ENCODE measurements at regions not wholly inside any gene's neighbourhood (a gene's known extent, or its start where the extent isn't known, plus 50 kb on each side); places are given as distances from the start of the nearest gene placed in this dataset.

DNA sequence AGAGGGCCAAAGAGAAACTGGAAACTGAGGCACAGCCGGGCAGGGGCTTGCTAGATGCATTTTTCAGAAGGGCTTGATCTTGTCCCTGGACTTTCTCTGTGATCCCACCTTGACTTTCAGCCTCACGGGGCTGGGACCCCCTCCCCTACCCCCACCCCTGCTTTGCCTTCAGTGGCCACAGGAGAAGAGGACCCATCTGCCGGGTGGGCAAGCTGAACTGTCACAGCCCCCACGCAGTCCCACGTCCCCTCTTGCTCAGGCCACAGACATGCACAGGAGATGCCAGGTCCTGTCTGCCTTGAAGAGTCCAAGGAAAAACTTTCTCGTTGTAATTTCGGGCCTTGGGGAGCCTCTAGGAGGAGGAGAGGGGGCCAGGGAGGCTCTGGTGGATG lies 158.9 kb downstream of the KIF26A start:
- TF ChIP-seq, protein P1, sequence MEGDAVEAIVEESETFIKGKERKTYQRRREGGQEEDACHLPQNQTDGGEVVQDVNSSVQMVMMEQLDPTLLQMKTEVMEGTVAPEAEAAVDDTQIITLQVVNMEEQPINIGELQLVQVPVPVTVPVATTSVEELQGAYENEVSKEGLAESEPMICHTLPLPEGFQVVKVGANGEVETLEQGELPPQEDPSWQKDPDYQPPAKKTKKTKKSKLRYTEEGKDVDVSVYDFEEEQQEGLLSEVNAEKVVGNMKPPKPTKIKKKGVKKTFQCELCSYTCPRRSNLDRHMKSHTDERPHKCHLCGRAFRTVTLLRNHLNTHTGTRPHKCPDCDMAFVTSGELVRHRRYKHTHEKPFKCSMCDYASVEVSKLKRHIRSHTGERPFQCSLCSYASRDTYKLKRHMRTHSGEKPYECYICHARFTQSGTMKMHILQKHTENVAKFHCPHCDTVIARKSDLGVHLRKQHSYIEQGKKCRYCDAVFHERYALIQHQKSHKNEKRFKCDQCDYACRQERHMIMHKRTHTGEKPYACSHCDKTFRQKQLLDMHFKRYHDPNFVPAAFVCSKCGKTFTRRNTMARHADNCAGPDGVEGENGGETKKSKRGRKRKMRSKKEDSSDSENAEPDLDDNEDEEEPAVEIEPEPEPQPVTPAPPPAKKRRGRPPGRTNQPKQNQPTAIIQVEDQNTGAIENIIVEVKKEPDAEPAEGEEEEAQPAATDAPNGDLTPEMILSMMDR (IDR thresholded peaks at IDR 0.05) = no peak

DNA sequence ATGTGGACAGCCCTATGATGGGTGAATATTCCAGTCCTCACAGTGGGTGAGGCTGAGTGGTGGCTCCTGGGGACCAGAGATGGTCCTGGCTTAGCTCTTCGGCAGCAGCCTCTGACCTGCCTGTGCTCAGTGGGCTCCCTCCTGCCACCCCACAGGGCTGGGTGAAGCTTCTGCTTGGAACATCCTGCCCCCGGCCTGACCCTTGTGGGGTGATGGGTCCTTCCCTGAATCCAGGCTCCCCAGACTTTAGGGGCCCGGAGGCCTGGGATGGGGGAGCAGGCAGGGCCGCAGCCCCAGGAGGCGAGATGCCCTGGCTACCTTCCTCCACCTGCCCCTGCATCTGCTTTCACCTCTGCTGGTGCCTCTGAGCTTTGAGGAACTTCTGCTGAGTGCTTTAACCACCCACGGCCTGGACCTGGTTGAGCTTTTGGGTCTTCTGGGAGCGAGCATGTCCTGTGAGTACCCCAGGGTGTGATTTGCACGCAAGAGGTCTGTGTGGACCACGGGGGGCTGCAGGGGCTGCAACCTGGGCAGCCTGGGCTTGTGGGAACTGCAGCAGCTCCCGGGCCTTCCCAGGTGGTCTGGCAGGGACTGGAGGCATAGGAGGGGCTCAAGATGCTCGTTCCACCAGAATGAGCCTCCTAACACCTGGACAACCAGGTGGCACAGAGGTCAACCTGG lies 159.5 kb downstream of the KIF26A start:
- TF ChIP-seq, protein P1 (IDR thresholded peaks at IDR 0.05) = no peak

DNA sequence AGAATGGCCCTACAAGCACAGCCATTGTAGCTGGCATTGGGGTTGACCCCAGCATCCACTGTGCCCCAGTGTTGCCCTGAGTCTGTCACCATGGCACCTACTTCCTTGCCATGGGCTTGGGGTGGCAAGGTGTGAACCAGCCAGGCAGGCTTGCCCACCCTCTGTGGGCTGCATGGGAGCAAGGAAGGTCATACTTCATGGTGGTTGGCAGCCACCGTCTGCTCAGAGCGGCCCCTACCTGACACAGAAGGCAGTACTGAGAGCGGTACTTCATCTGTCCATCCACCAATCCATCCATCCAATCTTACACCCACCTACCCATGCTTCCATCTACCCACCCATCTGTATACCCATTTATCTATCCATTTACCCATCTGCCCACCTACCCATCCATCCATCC lies 160.1 kb downstream of the KIF26A start:
- TF ChIP-seq, protein P1 (IDR thresholded peaks at IDR 0.05) = no peak

DNA sequence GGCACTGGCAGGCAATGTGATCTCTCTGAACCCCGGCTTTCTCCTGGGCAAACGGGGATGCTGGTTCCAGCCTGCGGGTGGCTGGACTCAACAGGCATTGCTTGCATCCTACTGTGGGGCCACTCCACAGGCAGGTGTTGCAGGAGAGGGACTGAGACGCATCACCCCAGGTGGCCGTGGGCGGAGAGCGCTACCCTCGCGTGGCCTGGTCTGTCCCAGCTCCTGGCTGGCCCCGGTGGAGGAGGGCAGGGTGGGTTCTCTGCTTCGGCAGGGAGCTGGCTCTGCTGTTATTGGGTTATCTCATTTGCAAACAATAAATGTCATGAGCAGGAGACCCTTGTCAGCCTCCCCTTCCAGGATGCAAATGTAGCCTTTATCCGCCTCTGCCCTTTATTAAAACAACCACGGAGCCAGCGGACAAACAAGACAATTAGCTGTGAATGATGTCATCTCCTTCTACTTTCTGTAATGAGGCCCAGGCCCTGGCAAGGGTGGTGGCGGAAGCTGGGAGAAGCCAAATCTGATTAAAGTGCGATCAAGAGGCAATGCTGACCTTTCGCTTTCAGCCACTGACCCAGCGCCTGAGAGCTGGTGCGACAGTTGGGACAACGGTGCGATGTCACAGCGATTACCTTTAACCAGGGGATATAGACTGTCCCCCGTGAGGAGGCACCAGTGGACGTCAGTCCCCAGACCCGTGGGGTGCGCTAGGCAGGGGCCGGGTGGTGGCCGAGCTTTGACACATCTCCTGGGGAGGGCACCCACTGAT lies 161.8 kb downstream of the KIF26A start:
- TF ChIP-seq, protein P1 (IDR thresholded peaks at IDR 0.05) = no peak

DNA sequence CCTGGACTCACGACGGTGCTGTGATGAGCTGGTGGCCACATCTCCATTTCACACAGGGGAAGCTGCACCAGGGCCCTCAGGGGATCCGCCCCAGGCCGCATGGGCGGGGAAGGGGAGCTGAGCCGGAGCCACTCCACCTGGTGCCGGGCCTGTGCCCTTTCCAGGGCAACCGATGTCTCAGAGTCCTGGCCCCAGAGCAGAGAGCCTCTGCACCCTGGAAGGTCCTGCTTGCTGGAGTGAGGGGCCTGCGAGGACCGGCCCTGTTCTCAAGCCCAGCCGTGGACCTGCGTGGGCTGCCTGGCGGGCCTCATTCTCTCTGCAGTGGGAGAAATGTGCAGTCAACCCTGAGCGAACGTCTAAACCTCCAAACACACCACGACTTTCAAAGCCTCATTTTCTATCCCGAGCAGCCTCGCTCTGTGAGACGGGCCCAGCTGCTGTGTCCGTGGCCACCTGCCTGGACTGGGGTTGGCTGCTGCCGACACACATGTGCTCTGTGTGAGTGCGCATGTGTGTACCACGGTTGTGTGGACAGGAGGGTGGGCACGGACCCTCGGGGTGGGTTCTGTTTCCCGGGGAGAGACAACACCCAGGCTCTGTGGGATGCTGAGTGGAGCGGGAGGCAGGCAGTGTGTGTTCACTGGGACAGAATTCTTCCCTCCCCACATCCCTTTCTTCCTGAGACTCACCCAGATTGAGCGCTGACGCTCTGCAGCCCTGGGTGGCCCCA lies 163.5 kb downstream of the KIF26A start:
- TF ChIP-seq, protein P1 (IDR thresholded peaks at IDR 0.05) = no peak

DNA sequence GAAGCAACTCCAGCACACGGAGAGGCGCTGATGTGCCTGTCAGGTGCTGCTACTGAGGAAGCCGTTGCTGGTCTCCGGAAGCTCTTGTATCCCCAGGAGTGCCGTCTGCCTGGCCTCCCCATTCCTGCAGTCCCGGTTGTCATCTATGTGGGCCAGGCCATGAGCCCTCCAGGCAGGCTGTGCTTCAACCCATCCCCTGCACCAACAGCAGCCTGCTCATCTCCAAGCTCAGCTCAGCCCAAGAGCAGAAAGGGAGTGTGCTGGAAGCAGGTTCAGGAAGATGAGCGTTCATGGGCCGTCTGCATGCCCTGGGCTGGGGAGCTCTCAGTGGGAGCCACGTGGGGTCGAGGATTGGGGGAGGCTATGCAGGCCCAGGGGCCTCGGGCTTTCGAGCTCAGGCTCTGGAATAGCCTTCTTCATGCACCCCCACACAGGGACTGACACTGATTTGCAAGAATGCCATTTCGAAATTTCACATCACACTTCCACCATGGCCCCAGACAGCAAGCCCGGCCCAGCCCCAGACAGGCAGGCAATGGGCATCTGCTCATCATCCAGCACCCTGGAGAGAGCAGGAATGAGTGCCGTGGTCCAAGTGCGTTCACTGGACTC lies 164.5 kb downstream of the KIF26A start:
- TF ChIP-seq, protein P1 (IDR thresholded peaks at IDR 0.05) = no peak

DNA sequence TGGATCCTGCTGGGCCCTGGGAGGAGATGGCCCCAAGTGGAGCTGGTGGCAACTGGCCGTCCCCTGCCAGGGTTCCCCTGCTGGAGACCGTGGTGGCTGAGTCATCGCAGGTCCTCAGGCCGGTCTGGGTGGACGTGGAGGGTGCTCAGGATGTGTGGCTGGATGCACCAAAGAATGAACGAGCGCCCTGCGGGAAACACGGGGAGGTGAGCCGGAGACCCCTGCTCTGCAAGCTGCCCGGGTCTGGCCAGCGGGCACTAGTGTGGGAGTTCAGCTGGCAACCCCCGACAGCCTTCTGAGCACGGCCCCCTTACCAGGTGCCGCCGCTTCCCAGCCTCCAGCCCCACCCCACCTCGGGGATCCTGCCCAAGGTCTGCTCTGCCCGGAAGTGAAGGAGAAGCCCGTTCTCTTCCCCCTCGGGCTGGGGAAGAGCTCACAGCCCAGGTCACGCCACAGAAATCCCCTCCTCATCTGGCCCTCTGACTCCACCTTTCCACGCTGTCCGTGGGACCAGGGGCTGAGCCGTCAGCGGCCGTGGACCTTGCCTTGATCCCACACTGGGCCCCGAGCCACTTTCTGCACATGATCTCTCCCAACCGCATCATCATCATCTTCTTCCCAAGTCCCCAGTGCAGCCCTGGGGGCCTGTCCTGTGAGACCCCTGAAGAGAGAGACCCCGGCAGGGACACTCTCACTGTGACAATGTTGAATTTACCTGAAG lies 165.5 kb downstream of the KIF26A start:
- TF ChIP-seq, protein P1 (IDR thresholded peaks at IDR 0.05) = no peak

Data from LNCAP (cell line).